ENCODE measurements at regions not wholly inside any gene's neighbourhood (a gene's known extent, or its start where the extent isn't known, plus 50 kb on each side); places are given as distances from the start of the nearest gene placed in this dataset.

DNA sequence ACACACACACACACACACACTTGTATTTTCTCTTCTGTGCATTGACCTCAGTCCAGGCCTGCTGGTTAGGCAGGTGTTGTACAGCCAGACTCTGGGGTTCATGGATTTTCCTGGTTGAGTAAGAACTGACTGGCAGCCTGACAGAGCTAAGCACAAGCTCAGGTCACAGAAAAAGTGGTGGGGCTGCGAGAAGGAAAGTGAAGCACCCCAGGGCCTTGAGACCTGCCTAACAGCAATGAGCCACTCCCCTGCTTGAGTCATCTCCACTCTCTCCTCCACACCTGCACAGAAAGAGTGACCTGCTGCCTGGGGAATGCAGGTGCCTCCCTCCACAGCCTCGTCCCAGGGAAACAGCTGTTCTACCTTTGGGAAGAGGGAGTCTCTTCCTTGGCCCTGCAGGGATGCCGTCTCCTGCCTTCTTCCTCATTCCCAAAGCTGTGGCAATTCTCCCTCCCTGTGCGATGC lies 91.4 kb upstream of the LGALSL start:
- no peaks in the 10 kb centered on the region for H3K9me3 Mint-ChIP-seq
- peaks cover 17% of the 10 kb centered on the region for H3K27me3 Mint-ChIP-seq
- intact Hi-C loops (cut with micrococcal nuclease): no loop called here
- no peak for DNase-seq
- no peak overlapping the region for H3K4me3 Mint-ChIP-seq
- no peak overlapping the region for H3K27ac Mint-ChIP-seq
- peaks cover 10% of the 10 kb centered on the region for H3K4me1 Mint-ChIP-seq
- H3K36me3 Mint-ChIP-seq (ENCODE audit: low read depth): no peaks in the 10 kb centered on the region

GRCh38 chr2:64363140-64363539 lies 90.8 kb upstream of the LGALSL start:
- H3K27ac Mint-ChIP-seq: no peak overlapping the region
- no peaks in the 10 kb centered on the region for H3K36me3 Mint-ChIP-seq (ENCODE audit: low read depth)
- peaks cover 14% of the 10 kb centered on the region for H3K27me3 Mint-ChIP-seq
- intact Hi-C loops (cut with micrococcal nuclease): no loop called here
- no peaks in the 10 kb centered on the region for H3K9me3 Mint-ChIP-seq
- no peak overlapping the region for H3K4me3 Mint-ChIP-seq
- H3K4me1 Mint-ChIP-seq: peaks cover 10% of the 10 kb centered on the region
- no peak for DNase-seq

DNA sequence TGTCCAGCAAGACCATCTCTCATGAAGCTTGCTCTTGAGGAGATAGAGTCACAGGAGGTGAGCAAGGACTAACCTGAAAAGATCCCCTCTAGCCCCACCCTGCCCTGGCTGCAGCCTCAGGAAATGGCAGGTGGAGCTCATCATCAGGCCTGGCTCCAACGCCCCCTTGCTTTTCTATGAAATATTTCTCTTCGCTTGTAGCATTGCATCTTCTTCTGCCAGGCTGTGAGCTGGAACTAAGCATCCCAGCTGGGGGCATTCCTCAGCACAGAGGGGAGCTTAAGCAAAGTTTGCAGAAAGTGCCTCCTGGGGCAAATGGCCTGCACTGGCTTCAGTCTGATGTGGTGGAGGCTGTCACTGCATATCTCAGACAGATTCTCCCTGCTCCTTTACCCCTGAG lies 90.1 kb upstream of the LGALSL start:
- Mint-ChIP-seq H3K27ac (no peak overlapping the region), H3K4me1 (peaks cover 10% of the 10 kb centered on the region), H3K36me3 (ENCODE audit: low read depth) (no peaks in the 10 kb centered on the region), H3K4me3 (no peak overlapping the region), H3K9me3 (no peaks in the 10 kb centered on the region), H3K27me3 (peaks cover 12% of the 10 kb centered on the region)
- no peak for DNase-seq
- intact Hi-C loops (cut with micrococcal nuclease): no loop called here

GRCh38 chr2:64367444-64368232 lies 86.3 kb upstream of the LGALSL start:
- no peak for DNase-seq
- no peak overlapping the region for H3K4me3 Mint-ChIP-seq
- peaks cover 9% of the 10 kb centered on the region for H3K27me3 Mint-ChIP-seq
- intact Hi-C loops (cut with micrococcal nuclease): no loop called here
- no peaks in the 10 kb centered on the region for H3K36me3 Mint-ChIP-seq (ENCODE audit: low read depth)
- peaks cover 3% of the 10 kb centered on the region for H3K4me1 Mint-ChIP-seq
- no peaks in the 10 kb centered on the region for H3K9me3 Mint-ChIP-seq
- no peak overlapping the region for H3K27ac Mint-ChIP-seq

DNA sequence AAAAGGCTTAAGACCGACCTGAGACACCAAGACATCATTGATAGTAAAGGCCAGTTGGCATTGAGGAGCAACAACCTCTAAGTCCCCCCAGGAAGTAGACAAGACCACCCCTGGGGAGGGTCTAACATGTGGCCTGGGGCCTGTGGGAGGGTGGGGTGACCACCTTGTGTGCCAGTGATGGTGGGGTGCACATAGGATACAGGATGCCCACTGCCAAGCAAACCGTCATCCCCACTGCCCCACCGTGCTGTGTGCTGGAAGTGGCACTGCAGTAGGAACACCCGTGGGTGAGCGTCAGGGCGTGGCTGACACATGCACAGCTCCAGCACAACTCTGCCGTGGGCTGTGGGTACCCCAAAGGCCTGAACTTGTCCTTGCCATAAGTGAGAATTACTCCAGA lies 84.3 kb upstream of the LGALSL start:
- Mint-ChIP-seq H3K4me1 (peaks cover 3% of the 10 kb centered on the region), H3K9me3 (no peaks in the 10 kb centered on the region), H3K27ac (no peak overlapping the region), H3K4me3 (no peak overlapping the region), H3K27me3 (peaks cover 9% of the 10 kb centered on the region), H3K36me3 (ENCODE audit: low read depth) (no peaks in the 10 kb centered on the region)
- no peak for DNase-seq
- intact Hi-C loops (cut with micrococcal nuclease): no loop called here

GRCh38 chr2:64371727-64372126 lies 82.2 kb upstream of the LGALSL start:
- Mint-ChIP-seq H3K4me3 (no peak overlapping the region), H3K4me1 (peaks cover 3% of the 10 kb centered on the region), H3K27ac (no peak overlapping the region), H3K9me3 (no peaks in the 10 kb centered on the region), H3K27me3 (peaks cover 5% of the 10 kb centered on the region), H3K36me3 (ENCODE audit: low read depth) (no peaks in the 10 kb centered on the region)
- DNase-seq: no peak
- intact Hi-C loops (cut with micrococcal nuclease): no loop called here

DNA sequence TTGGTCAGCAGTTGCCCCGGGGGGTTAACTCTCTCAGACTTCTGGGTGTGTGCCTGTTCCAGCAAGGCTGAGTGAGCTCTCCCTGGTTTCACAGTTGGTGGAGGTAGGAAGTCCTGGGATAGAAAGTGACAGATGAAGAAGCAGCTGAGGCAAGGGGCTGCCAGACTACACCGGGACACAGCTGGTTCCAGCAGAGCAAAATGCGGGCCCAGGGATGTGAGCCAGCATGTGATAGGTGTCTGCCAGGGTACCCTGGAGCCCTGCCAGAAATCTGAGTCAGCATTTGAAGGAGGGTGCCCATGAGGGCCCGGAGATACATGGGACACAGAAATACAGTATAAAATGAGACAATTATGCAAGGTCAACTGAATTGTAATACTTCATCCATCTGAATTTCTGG lies 79.3 kb upstream of the LGALSL start:
- Mint-ChIP-seq H3K4me3 (no peak overlapping the region), H3K27me3 (peaks cover 5% of the 10 kb centered on the region), H3K9me3 (no peaks in the 10 kb centered on the region), H3K27ac (no peak overlapping the region), H3K4me1 (no peaks in the 10 kb centered on the region), H3K36me3 (ENCODE audit: low read depth) (no peaks in the 10 kb centered on the region)
- no peak for DNase-seq
- intact Hi-C loops (cut with micrococcal nuclease): no loop called here

DNA sequence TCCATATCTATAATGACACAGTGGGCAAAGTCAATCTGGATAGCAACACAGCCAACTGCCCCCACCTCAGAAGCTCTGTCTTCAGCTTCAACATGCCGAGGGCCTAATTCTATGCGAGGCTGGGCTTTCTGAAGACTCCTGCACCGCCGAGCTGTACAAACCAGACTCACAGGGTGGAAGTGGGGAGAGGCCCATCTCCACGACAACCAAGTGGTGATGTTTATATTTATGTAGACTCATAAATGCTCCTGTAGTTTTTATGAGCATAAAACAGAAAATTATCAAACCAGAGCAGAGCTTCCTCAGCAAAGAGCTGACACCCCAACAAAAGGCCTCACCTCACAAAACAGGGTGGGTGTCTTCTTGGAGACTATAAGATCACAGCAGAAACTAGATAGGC lies 77.0 kb upstream of the LGALSL start:
- no peaks in the 10 kb centered on the region for H3K4me1 Mint-ChIP-seq
- DNase-seq: no peak
- intact Hi-C loops (cut with micrococcal nuclease): no loop called here
- no peaks in the 10 kb centered on the region for H3K9me3 Mint-ChIP-seq
- no peaks in the 10 kb centered on the region for H3K36me3 Mint-ChIP-seq (ENCODE audit: low read depth)
- no peak overlapping the region for H3K27ac Mint-ChIP-seq
- peaks cover 8% of the 10 kb centered on the region for H3K27me3 Mint-ChIP-seq
- H3K4me3 Mint-ChIP-seq: no peak overlapping the region

DNA sequence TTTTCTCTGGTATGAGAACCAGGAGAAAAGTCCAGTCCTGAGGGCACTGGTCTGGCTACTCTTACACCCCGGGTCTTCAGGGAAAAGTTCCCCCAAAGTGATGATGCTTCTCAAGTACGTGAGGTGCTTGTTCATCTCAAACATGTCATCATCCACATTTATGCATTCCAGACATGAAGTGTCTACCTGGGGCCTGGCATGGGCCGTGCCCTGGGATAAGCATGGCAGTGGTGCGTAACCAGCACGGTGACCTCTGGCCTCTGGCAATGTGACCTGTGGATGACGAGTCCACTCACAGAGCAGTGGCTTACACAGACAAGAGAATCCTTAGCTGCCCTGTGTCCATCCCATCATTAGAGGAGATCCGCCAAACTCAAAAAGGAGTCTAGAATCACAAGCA lies 74.8 kb upstream of the LGALSL start:
- no peaks in the 10 kb centered on the region for H3K4me1 Mint-ChIP-seq
- no peak overlapping the region for H3K27ac Mint-ChIP-seq
- intact Hi-C loops (cut with micrococcal nuclease): no loop called here
- no peak overlapping the region for H3K4me3 Mint-ChIP-seq
- no peaks in the 10 kb centered on the region for H3K36me3 Mint-ChIP-seq (ENCODE audit: low read depth)
- no peak for DNase-seq
- H3K27me3 Mint-ChIP-seq: peaks cover 4% of the 10 kb centered on the region
- no peaks in the 10 kb centered on the region for H3K9me3 Mint-ChIP-seq

DNA sequence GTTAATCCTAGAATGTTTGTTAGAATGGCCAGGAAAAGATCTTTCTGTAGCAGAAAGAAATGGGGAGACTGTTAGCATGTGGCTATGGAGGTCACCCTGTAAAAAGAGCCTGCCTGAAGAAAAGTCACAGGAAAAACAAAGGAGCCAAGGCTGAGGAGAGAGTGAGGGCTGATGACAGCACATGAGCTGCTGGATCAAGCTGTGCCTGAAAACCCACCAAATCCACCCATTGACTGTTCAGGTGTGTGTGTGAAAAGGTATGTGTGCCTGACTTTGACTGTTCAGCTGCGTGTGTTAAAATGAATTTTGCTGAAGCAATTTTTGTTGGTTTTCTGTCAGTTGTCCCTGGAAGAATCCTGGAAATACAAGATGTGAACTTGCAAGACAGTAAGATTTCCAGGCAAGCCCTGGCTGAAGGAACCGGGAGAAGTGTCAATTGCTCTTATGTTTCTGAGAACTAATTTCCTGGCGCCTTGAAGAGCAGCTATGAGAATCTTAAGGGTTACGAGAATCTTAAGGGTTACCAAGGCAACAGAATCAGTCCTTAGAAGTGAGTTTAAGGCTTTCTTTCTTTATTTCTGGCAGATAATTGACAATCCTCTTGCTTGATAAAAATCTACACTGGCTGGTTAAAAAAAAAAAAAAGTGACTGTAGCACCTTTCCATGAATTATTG lies 73.0 kb upstream of the LGALSL start:
- H3K9me3 Mint-ChIP-seq: no peaks in the 10 kb centered on the region
- H3K4me1 Mint-ChIP-seq: no peaks in the 10 kb centered on the region
- no peak overlapping the region for H3K27ac Mint-ChIP-seq
- intact Hi-C loops (cut with micrococcal nuclease): no loop called here
- H3K4me3 Mint-ChIP-seq: no peak overlapping the region
- no peaks in the 10 kb centered on the region for H3K36me3 Mint-ChIP-seq (ENCODE audit: low read depth)
- DNase-seq: no peak
- peaks cover 4% of the 10 kb centered on the region for H3K27me3 Mint-ChIP-seq

DNA sequence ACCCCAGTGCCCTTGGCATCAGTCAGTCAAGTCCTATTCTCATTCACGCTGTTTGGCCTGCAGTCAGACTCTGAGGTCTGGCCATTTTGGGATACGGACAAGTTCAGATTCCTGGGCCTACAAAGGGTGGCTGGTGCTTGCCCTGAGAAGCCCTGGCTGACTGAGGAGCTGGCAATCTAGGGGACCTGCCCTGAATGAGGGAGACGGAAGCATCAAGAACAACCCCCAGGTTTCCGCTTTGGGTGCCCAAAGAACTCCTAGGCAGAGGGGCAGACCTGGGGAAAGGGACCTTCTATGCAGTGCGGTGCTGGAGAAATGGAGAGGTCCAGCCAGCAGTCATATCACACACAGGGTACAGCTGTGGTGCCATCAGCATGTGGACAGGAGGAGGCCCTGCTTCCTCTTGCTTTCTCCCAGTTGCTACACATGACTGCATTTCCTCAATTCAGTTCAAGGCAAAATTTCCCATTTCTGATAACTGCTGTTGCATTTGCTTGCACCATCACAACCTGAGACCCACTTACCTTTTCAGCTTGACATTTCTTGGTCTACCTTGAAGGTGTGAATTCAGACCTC lies 70.9 kb upstream of the LGALSL start:
- H3K4me3 Mint-ChIP-seq: no peak overlapping the region
- no peaks in the 10 kb centered on the region for H3K36me3 Mint-ChIP-seq (ENCODE audit: low read depth)
- peaks cover 13% of the 10 kb centered on the region for H3K27me3 Mint-ChIP-seq
- no peaks in the 10 kb centered on the region for H3K9me3 Mint-ChIP-seq
- DNase-seq: no peak
- H3K4me1 Mint-ChIP-seq: no peaks in the 10 kb centered on the region
- H3K27ac Mint-ChIP-seq: no peak overlapping the region
- intact Hi-C loops (cut with micrococcal nuclease): no loop called here

DNA sequence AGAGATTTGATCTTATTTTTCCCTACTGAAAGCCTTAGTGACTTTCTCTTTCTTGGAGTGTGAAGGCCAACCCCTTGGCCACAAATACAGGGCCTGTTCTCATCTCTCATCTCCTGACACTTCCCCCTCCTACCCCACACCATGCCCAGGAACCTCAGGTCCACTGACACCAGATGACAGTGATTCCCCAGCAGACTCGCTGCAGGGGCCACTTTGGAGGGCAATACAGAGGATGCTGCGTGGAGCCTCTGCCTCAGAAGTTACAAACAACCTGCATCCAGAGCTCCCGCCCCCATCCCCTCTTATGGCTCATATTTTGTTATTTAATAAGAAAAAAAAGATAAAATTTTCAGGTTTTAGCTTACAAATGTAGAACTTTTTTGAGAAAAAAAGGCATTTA lies 70.1 kb upstream of the LGALSL start:
- Mint-ChIP-seq H3K27ac (no peak overlapping the region), H3K9me3 (no peaks in the 10 kb centered on the region), H3K4me3 (no peak overlapping the region), H3K4me1 (no peaks in the 10 kb centered on the region), H3K27me3 (peaks cover 19% of the 10 kb centered on the region), H3K36me3 (ENCODE audit: low read depth) (no peaks in the 10 kb centered on the region)
- no peak for DNase-seq
- intact Hi-C loops (cut with micrococcal nuclease): no loop called here

DNA sequence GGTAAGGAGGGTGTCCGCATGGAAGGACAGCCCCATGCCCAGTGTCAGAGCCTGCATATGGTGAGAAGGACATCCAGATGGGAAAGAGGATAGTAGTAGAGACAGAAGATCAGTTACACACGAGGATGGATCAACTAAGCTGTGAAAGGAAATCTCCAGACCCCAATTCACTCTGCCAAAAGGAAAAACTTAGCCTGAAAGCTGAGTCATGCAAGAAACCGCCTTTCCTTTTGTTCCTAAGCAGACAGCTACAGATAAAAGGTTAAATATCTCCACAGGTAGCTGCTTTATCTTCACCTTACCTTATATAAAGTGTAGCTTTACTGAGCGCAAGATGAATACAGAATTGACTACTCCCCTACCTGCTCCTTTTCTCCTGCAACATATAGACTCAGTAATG lies 67.3 kb upstream of the LGALSL start:
- Mint-ChIP-seq H3K36me3 (ENCODE audit: low read depth) (no peaks in the 10 kb centered on the region), H3K27me3 (peaks cover 15% of the 10 kb centered on the region), H3K4me3 (no peak overlapping the region), H3K9me3 (no peaks in the 10 kb centered on the region), H3K27ac (no peak overlapping the region), H3K4me1 (no peaks in the 10 kb centered on the region)
- intact Hi-C loops (cut with micrococcal nuclease): no loop called here
- no peak for DNase-seq

GRCh38 chr2:64390586-64390985 lies 63.4 kb upstream of the LGALSL start:
- no peak overlapping the region for H3K4me3 Mint-ChIP-seq
- no peaks in the 10 kb centered on the region for H3K36me3 Mint-ChIP-seq (ENCODE audit: low read depth)
- no peak for DNase-seq
- H3K9me3 Mint-ChIP-seq: peaks cover 3% of the 10 kb centered on the region
- no peak overlapping the region for H3K27ac Mint-ChIP-seq
- intact Hi-C loops (cut with micrococcal nuclease): no loop called here
- no peaks in the 10 kb centered on the region for H3K4me1 Mint-ChIP-seq
- peaks cover 17% of the 10 kb centered on the region for H3K27me3 Mint-ChIP-seq

All from activated CD4-positive, alpha-beta T cell treated with anti-CD3 and anti-CD28 coated beads, Interleukin-2, amount 10 ng/mL, durations not matched to agents 24 days and 14 days (primary cell).